ENCODE measurements at regions not wholly inside any gene's neighbourhood (a gene's known extent, or its start where the extent isn't known, plus 50 kb on each side); places are given as distances from the start of the nearest gene placed in this dataset.
"Not testable (repeated sequence)": the region's sequence is repeated elsewhere in the genome, so short reads cannot be mapped to it uniquely, and the experiment has no call there.

DNA sequence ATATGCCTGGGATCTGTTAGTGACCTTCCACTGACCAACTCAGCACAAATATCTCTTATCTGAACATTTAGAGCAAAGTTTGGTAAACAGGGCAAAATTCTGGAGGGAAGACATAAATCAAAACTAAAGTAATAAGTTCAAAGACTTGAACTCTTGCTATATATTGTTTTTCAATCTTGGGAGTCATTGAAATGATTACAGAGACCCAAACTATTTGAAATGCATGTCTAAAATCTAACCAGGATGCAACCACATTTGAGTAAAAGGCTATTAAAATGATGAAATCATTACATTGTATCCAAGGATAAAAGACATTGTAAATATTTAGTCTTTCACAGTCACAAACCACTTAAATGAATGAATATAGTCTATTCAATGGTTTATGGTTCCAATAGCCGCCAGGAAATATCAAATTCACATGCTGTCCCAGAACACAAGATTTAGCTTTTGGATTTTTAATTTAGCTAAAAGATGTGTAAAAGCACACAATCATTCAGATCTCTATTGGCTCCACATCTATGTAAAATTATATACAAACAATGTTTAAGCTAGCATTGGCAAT lies 256.6 kb upstream of the EPHA7 start:
- DNase-seq = no peak

GRCh38 chr6:93663111-93663510 lies 243.8 kb upstream of the EPHA7 start:
- Histone ChIP-seq H3K36me3 (no peaks in the 10 kb centered on the region), H3K9me3 (no peaks in the 10 kb centered on the region), H3K4me1 (no peaks in the 10 kb centered on the region), H3K27me3 (no peaks in the 10 kb centered on the region), H3K4me3 (no peak overlapping the region), H3K27ac (no peak overlapping the region)
- DNase-seq = no peak
- no peak for TF ChIP-seq POLR2A (IDR thresholded peaks at IDR 0.05)
- TF ChIP-seq, protein P1, sequence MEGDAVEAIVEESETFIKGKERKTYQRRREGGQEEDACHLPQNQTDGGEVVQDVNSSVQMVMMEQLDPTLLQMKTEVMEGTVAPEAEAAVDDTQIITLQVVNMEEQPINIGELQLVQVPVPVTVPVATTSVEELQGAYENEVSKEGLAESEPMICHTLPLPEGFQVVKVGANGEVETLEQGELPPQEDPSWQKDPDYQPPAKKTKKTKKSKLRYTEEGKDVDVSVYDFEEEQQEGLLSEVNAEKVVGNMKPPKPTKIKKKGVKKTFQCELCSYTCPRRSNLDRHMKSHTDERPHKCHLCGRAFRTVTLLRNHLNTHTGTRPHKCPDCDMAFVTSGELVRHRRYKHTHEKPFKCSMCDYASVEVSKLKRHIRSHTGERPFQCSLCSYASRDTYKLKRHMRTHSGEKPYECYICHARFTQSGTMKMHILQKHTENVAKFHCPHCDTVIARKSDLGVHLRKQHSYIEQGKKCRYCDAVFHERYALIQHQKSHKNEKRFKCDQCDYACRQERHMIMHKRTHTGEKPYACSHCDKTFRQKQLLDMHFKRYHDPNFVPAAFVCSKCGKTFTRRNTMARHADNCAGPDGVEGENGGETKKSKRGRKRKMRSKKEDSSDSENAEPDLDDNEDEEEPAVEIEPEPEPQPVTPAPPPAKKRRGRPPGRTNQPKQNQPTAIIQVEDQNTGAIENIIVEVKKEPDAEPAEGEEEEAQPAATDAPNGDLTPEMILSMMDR (IDR thresholded peaks at IDR 0.05) = no peak

More for the DNA sequence above, 256.6 kb upstream of the EPHA7 start:
- Histone ChIP-seq H3K4me3 (no peak overlapping the region), H3K27me3 (no peaks in the 10 kb centered on the region), H3K27ac (no peak overlapping the region), H3K36me3 (no peaks in the 10 kb centered on the region), H3K4me1 (no peaks in the 10 kb centered on the region), H3K9me3 (no peaks in the 10 kb centered on the region)
- TF ChIP-seq POLR2A (IDR thresholded peaks at IDR 0.05) = no peak
- TF ChIP-seq, protein P1 (IDR thresholded peaks at IDR 0.05) = no peak

- no peak for TF ChIP-seq POLR2A (IDR thresholded peaks at IDR 0.05)
- TF ChIP-seq, protein P1 (IDR thresholded peaks at IDR 0.05) = no peak
- no peak overlapping the region for H3K4me3 ChIP-seq
- H3K4me1 ChIP-seq = no peaks in the 10 kb centered on the region
- no peaks in the 10 kb centered on the region for H3K27me3 ChIP-seq
- no peaks in the 10 kb centered on the region for H3K36me3 ChIP-seq
- no peak for DNase-seq
- H3K27ac ChIP-seq = no peak overlapping the region
- H3K9me3 ChIP-seq = no peaks in the 10 kb centered on the region
These were observed 235.2 kb upstream of the EPHA7 start for GRCh38 chr6:93654548-93654947.

- Histone ChIP-seq H3K27me3 (no peaks in the 10 kb centered on the region), H3K36me3 (no peaks in the 10 kb centered on the region), H3K4me1 (no peaks in the 10 kb centered on the region), H3K4me3 (no peak overlapping the region), H3K9me3 (no peaks in the 10 kb centered on the region), H3K27ac (no peak overlapping the region)
- DNase-seq = no peak
- TF ChIP-seq, protein P1 (IDR thresholded peaks at IDR 0.05) = no peak
- no peak for TF ChIP-seq POLR2A (IDR thresholded peaks at IDR 0.05)
These were observed 225.3 kb upstream of the EPHA7 start for GRCh38 chr6:93644611-93645010.

GRCh38 chr6:93639126-93639525 lies 219.8 kb upstream of the EPHA7 start:
- Histone ChIP-seq H3K36me3 (no peaks in the 10 kb centered on the region), H3K9me3 (no peaks in the 10 kb centered on the region), H3K4me3 (no peak overlapping the region), H3K27me3 (no peaks in the 10 kb centered on the region), H3K27ac (no peak overlapping the region), H3K4me1 (no peaks in the 10 kb centered on the region)
- TF ChIP-seq, protein P1 (IDR thresholded peaks at IDR 0.05) = no peak
- no peak for TF ChIP-seq POLR2A (IDR thresholded peaks at IDR 0.05)
- DNase-seq = no peak

- H3K27me3 ChIP-seq, H3K4me3 ChIP-seq, DNase-seq, H3K9me3 ChIP-seq, H3K4me1 ChIP-seq, H3K27ac ChIP-seq, H3K36me3 ChIP-seq: not testable (repeated sequence)
These were observed 217.8 kb upstream of the EPHA7 start for GRCh38 chr6:93636987-93637664.
